Caco-2 (cell line): ENCODE measurements at regions not wholly inside any gene's neighbourhood (a gene's known extent, or its start where the extent isn't known, plus 50 kb on each side); places are given as distances from the start of the nearest gene placed in this dataset.

Experiments
- BruUV-seq: library from RNA; stranded (reverse); fragments of 400-500 nt; replicated peaks from 2 replicates; lab custom pipeline; 2021; lab: Mats Ljungman, UMichigan
- CTCF ChIA-PET: fragments of 300-600 bp; sonication (Branson Sonifier 250); formaldehyde crosslinking; loops from one replicate; lab custom pipeline; 2022; ENCODE audit warnings: antibody characterized with exemption; lab: Charles Lee
- POLR2A ChIA-PET: fragments of 300-600 bp; sonication (Branson Sonifier 250); formaldehyde crosslinking; loops from one replicate; lab custom pipeline; 2022; ENCODE audit warnings: antibody characterized with exemption; lab: Charles Lee
- DNase-seq, 2 experiments: peaks; one replicate each; pipeline versions ENCODE4 v3.0.0 to v3.0.0-alpha.2; 2020 to 2022
- H3K27me3 ChIP-seq: replicated peaks from 2 replicates; pipeline ENCODE4 v1.6.0; 2011; ENCODE audit warnings: low read length; ENCODE audit not compliant: control insufficient read depth, insufficient read depth
- H3K36me3 ChIP-seq: 2 replicates; pipeline ENCODE4 v1.5.1; 2011; ENCODE audit warnings: low read length; ENCODE audit not compliant: control insufficient read depth, insufficient read depth
- H3K4me1 ChIP-seq: fragments of 250-450 bp; sonication (Bioruptor Pico); 2 replicates; pipeline ENCODE4 v1.5.1; 2020; ENCODE audit warnings: mild to moderate bottlenecking
- H3K4me3 ChIP-seq: 2 replicates; pipeline ENCODE4 v1.5.1; 2011; ENCODE audit warnings: low read depth, mild to moderate bottlenecking, control low read depth, low read length
- H3K9me3 ChIP-seq: fragments of 250-450 bp; sonication (Bioruptor Pico); 2 replicates; pipeline ENCODE4 v1.5.1; 2020; ENCODE audit warnings: mild to moderate bottlenecking, moderate library complexity
- H3K27ac Mint-ChIP-seq: one replicate; pipeline ENCODE4 v1.8.0; 2022; ENCODE audit warnings: mixed read lengths; ENCODE audit not compliant: unreplicated experiment
- H3K27me3 Mint-ChIP-seq: one replicate; pipeline ENCODE4 v1.8.0; 2022; ENCODE audit warnings: mixed read lengths; ENCODE audit not compliant: insufficient read depth, unreplicated experiment
- H3K36me3 Mint-ChIP-seq: one replicate; pipeline ENCODE4 v1.8.0; 2022; ENCODE audit warnings: mild to moderate bottlenecking, mixed read lengths; ENCODE audit not compliant: insufficient read depth, unreplicated experiment
- H3K4me1 Mint-ChIP-seq: one replicate; pipeline ENCODE4 v1.8.0; 2022; ENCODE audit warnings: low read depth, mixed read lengths; ENCODE audit not compliant: unreplicated experiment
- H3K4me3 Mint-ChIP-seq: one replicate; pipeline ENCODE4 v1.8.0; 2022; ENCODE audit warnings: mild to moderate bottlenecking, moderate library complexity, mixed read lengths; ENCODE audit not compliant: unreplicated experiment
- H3K9me3 Mint-ChIP-seq: one replicate; pipeline ENCODE4 v1.8.0; 2022; ENCODE audit warnings: mixed read lengths; ENCODE audit not compliant: unreplicated experiment
- CTCF ChIP-seq, 2 experiments: fragments of 200-600 bp in 1 of 2; IDR thresholded peaks; 1 replicate in 1 of 2; 2 replicates in 1 of 2; pipeline versions ENCODE4 v1.5.1 to v1.8.0; 2011 to 2022; ENCODE audit warnings: antibody characterized with exemption in 1 of 2, control low read depth in 1 of 2, inconsistent platforms in 1 of 2, low read depth in 1 of 2, low read length in 1 of 2, mild to moderate bottlenecking in 1 of 2, moderate library complexity in 1 of 2; ENCODE audit not compliant: insufficient read depth in 1 of 2, severe bottlenecking in 1 of 2, unreplicated experiment in 1 of 2
- intact Hi-C: fragments of 100-400 bp; cut with micrococcal nuclease; formaldehyde crosslinking; loops from one replicate; pipeline ENCODE4 v1.10.0; 2022; ENCODE audit not compliant: unreplicated experiment

GRCh38 chr16:76970745-76971099 lies 220.3 kb upstream of the MON1B start:
- intact Hi-C loops = loop anchor here (1.0 kb wide), 1 partner anchor 14 kb away; no protein-coding TSS in a partner anchor
- POLR2A ChIA-PET = no interaction called here
- CTCF ChIA-PET = no interaction called here
- Mint-ChIP-seq H3K4me1 (no peaks in the 10 kb centered on the region), H3K36me3 (no peaks in the 10 kb centered on the region), H3K27ac (no peak overlapping the region), H3K9me3 (no peaks in the 10 kb centered on the region), H3K27me3 (peaks cover 7% of the 10 kb centered on the region), H3K4me3 (no peak overlapping the region)
- H3K36me3 ChIP-seq = no peaks in the 10 kb centered on the region
- H3K4me3 ChIP-seq = no peak overlapping the region
- no TSS peak for BruUV-seq
- TF ChIP-seq CTCF (IDR thresholded peaks at IDR 0.05; ENCODE audit: insufficient read depth in 1 of 2, low read depth in 1 of 2, low read length in 1 of 2, severe bottlenecking in 1 of 2, unreplicated experiment in 1 of 2) = no peak
- no peaks in the 10 kb centered on the region for H3K27me3 ChIP-seq
- H3K4me1 ChIP-seq = no peaks in the 10 kb centered on the region
- H3K9me3 ChIP-seq = no peaks in the 10 kb centered on the region
- no peak for DNase-seq

GRCh38 chr16:76976101-76976500 lies 214.9 kb upstream of the MON1B start:
- Mint-ChIP-seq H3K9me3 (no peaks in the 10 kb centered on the region), H3K27ac (no peak overlapping the region), H3K36me3 (no peaks in the 10 kb centered on the region), H3K27me3 (peaks cover 7% of the 10 kb centered on the region), H3K4me3 (no peak overlapping the region), H3K4me1 (no peaks in the 10 kb centered on the region)
- intact Hi-C loops = no loop called here
- POLR2A ChIA-PET = no interaction called here
- H3K4me1 ChIP-seq = no peaks in the 10 kb centered on the region
- no peak overlapping the region for H3K4me3 ChIP-seq
- H3K9me3 ChIP-seq = no peaks in the 10 kb centered on the region
- no peak for DNase-seq
- no peaks in the 10 kb centered on the region for H3K36me3 ChIP-seq
- BruUV-seq = no TSS peak
- CTCF ChIA-PET = no interaction called here
- no peak for TF ChIP-seq CTCF (IDR thresholded peaks at IDR 0.05; ENCODE audit: insufficient read depth in 1 of 2, low read depth in 1 of 2, low read length in 1 of 2, severe bottlenecking in 1 of 2, unreplicated experiment in 1 of 2)
- no peaks in the 10 kb centered on the region for H3K27me3 ChIP-seq

- no peak overlapping the region for H3K27ac Mint-ChIP-seq
- POLR2A ChIA-PET = no interaction called here
Measured at GRCh38 chr16:76976756-76977155, 214.2 kb upstream of the MON1B start.

More at GRCh38 chr16:76976756-76977155, 214.2 kb upstream of the MON1B start:
- TF ChIP-seq CTCF (IDR thresholded peaks at IDR 0.05; ENCODE audit: insufficient read depth in 1 of 2, low read depth in 1 of 2, low read length in 1 of 2, severe bottlenecking in 1 of 2, unreplicated experiment in 1 of 2) = no peak
- Histone ChIP-seq H3K4me1 (no peaks in the 10 kb centered on the region), H3K36me3 (no peaks in the 10 kb centered on the region), H3K9me3 (no peaks in the 10 kb centered on the region), H3K4me3 (no peak overlapping the region), H3K27me3 (no peaks in the 10 kb centered on the region)
- Mint-ChIP-seq H3K9me3 (no peaks in the 10 kb centered on the region), H3K4me3 (no peak overlapping the region), H3K4me1 (no peaks in the 10 kb centered on the region), H3K27me3 (peaks cover 5% of the 10 kb centered on the region), H3K36me3 (no peaks in the 10 kb centered on the region)
- intact Hi-C loops = no loop called here
- BruUV-seq = no TSS peak
- DNase-seq = no peak
- CTCF ChIA-PET = no interaction called here
